HT1080 (cell line): ENCODE measurements at regions not wholly inside any gene's neighbourhood (a gene's known extent, or its start where the extent isn't known, plus 50 kb on each side); places are given as distances from the start of the nearest gene placed in this dataset.
"Not testable (repeated sequence)": the region's sequence is repeated elsewhere in the genome, so short reads cannot be mapped to it uniquely, and the experiment has no call there.

Source experiments
- DNase-seq: peaks from one replicate; pipeline ENCODE4 v3.0.0-alpha.2; 2015; ENCODE audit warnings: low read depth

GRCh38 chr2:239833269-239834109 is 191.7 kb downstream of the NDUFA10 start:
- no peak for DNase-seq

- DNase-seq, result no peak
These were observed 192.5 kb downstream of the NDUFA10 start for GRCh38 chr2:239832490-239833268.

DNA sequence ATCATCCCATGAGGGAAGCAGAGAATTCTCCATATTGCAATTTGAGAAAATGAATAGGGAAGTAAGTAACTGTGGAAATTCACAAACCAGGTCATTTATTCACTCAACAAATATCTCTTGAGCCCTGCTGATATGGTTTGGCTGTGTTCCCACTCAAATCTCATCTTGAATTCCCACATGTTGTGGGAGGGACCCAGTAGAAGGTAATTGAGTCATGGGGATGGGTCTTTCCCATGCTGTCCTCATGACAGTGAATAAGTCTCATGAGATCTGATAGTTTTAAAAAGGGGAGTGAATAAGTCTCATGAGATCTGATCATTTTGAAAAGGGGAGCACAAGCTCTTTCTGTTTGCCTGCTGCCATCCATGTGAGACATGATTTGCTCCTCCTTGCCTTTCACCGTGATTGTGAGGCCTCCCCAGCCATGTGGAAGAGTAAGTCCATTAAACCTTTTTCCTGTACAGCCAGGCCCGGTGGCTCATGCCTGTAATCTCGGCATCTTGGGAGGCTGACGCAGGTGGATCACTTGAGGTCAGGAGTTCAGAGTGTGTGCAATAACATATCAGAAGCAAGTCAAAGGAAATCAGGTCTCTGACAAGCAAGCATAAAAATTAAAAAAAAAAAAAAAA is 193.2 kb downstream of the NDUFA10 start:
- no peak for DNase-seq

DNA sequence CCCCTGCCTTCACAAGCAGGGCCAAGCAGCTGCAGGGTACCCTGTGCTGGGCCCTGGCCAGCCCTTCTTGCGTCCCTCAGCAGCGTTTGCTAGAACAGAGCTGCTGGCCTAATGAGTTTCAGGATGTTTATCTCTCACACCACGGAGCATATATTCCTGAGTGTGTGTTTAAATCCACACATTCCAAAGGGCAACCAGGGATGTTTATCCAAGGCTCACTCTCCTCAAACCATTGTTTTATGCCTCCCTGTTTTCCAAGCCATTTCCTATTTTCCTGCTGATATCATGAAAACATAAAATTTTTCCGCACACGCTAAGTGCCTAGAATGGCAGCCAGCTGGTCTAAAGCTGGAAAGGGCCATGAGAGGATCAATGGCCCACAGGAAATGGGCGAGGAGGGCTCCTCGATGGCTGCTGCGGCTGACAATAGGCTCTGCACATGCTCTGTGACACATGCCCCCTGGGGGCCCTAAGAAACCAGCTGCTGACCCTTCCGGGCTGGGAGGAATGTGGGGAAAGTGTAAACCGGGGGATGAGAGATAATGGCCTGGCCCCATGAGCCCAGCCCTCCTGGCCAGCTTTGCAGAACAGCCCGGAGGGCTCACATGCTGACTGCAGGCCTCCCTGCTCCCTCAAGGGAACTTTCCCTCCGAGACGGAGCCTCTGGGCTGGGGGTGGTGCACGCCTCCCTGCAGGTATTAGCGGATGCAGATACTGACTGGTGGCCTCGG is 194.0 kb downstream of the NDUFA10 start:
- DNase-seq, result no peak

GRCh38 chr2:239830121-239831000 is 194.8 kb downstream of the NDUFA10 start:
- DNase-seq, result no peak

GRCh38 chr2:239829326-239829725 is 195.8 kb downstream of the NDUFA10 start:
- DNase-seq, result no peak

DNA sequence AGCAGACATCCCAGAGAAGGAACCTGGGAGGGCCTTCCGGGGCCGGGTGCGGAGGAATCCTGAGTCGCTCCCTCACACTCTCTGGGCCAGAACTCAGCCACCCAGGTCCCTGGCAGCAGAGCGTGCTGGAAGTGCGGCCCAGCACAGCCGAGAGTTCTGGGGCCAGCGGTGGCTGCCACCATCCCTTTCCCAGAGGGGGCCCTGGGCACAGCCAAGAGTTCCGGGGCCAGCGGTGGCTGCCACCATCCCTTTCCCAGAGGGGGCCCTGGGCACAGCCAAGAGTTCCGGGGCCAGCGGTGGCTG is 196.2 kb downstream of the NDUFA10 start:
- not testable (repeated sequence) for DNase-seq

DNA sequence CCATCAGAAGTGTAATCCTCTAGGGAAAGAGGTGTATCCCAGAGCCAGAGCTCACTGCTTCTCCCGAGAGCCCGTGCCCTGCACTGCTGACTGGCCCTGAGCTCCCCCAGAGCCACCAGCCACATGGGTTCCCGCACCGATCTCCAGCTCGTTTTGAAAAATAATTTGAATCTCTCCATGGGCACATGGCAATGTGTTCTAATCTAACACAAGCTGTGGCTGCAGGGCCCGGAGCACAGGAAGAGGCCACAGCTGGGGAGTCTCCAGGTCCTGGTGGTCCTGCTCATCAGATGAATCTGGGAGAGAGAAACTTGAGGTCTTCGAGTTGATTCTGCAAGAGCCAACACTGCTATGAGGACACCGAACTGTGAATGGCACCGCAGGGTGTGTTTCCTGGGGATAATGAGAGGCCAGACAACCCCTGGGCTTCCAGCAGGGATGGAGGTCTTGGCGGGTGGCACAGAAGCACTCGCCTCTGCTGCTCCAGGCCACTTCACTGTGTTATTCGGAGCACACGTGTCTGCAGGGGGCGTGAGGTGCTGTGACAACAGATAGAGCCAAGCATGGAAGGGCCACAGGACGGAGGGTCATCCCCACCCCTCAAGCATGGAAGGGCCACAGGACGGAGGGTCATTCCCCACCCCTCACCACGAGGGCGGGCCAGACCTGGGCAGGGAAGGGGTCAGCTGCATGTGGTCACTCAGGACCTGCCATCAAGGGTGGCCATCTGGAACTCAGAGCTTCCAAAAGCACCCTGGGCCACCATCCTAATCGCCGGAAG is 196.8 kb downstream of the NDUFA10 start:
- no peak for DNase-seq

DNA sequence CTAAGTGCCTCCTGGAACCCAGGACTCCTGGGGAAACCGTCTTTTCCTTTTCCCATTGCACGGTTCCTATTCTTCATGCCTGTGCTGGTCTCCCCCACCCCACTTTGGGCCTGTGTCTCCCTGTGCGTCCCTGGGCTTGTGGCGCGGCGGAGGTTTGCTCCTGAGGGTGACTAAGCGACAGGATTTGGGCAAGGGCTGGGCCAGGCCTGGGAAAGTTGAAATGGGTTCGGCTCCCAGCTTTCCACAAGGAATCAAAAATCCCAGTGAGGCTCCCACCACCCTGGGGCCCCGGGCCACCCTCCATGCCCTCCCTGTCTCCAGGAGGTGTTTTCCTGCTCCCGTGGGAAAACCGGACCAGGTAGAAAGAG is 197.6 kb downstream of the NDUFA10 start:
- no peak for DNase-seq

GRCh38 chr2:239826786-239827522 is 198.2 kb downstream of the NDUFA10 start:
- no peak for DNase-seq

- DNase-seq, result no peak
These were observed 198.8 kb downstream of the NDUFA10 start for GRCh38 chr2:239826376-239826775.

DNA sequence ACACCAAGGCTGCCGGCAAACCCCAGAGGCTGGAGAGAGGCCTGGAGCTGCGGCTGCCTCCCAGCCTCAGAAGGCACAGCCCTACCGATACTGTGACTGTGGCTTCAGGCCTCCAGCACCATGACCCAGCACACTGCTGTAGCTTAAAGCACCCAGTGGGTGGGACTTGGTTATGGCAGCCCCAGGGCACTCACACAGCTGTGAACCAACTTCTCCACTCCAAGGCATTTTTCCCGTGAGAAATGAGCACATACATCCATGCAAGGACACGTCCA is 199.5 kb downstream of the NDUFA10 start:
- no peak for DNase-seq

- DNase-seq, result no peak
These were observed 200.1 kb downstream of the NDUFA10 start for GRCh38 chr2:239824866-239825704.

DNA sequence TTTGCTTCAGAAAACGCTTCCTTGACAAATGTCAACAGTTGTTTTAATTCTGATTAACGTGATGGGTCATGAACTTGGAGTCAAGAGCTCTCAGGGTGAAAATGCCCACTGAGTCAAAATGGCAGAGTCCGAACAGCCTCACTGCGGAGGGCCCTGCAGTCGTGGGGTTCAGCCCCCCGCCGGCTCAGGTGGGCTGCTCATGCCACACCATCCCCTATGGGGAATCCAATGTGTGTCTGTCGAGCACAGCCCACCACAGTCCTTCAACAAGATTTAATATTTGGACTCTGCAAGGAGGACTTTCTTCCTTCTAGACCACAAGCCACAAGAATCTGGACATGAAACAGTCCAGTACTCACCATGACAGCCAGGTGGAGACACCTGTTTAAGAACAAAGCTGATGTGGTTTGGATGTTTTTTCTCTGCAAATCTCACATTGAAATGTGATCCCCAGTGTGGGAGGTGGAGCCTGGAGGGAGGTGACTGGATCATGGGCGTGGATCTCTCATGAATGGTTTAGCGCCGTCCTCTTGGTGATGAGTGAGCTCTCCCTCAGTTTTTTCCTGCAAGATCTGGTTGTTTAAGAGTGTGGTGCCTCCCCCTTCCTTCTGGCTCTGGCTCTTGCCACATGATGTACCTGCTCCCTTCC is 201.0 kb downstream of the NDUFA10 start:
- DNase-seq, result peak; percentile 58

GRCh38 chr2:239822146-239822831 is 202.9 kb downstream of the NDUFA10 start:
- no peak for DNase-seq

DNA sequence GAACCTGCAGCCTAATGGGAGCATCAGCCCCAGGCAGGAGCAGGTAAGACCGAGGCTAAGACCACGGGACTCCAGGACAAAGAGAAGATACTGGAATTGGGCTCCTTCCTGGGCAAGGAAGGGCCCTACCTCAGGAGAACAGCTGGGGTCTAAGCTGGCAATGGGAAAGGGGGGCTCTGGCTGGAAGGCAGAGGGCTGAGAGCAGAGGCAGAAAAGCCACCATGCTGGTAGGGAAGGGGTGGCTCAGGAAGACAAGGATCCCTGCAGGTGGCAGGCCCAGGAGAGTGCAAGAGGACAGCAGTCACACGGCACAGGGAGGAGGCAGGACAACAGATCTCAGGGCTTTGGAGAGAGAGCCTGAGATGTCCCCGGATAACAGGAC is 203.5 kb downstream of the NDUFA10 start:
- no peak for DNase-seq
